Neural cell (in vitro differentiated cells): ENCODE measurements at regions not wholly inside any gene's neighbourhood (a gene's known extent, or its start where the extent isn't known, plus 50 kb on each side); places are given as distances from the start of the nearest gene placed in this dataset.

ENCODE experiments used
- H2AFZ ChIP-seq: fragments of 200-600, 300-800 bp; sonication (generic), shearing (Covaris generic); 2 replicates; pipeline ENCODE4 v1.6.0; 2014; ENCODE audit warnings: low read depth, mild to moderate bottlenecking, antibody characterized with exemption, low read length, moderate library complexity
- H3F3A ChIP-seq: fragments of 200-600 bp; shearing (Covaris generic); 2 replicates; pipeline ENCODE4 v1.6.1; 2016; ENCODE audit warnings: mild to moderate bottlenecking, moderate library complexity, mixed read lengths, antibody characterized with exemption, low read length; ENCODE audit not compliant: insufficient read depth, poor library complexity, severe bottlenecking
- H3K27ac ChIP-seq: fragments of 200-600, 300-800 bp; sonication (generic), shearing (Covaris generic); 2 replicates; pipeline ENCODE4 v1.5.1; 2014; ENCODE audit warnings: mild to moderate bottlenecking, low read length, moderate library complexity
- H3K27me3 ChIP-seq: fragments of 300-800, 200-600 bp; sonication (generic), shearing (Covaris generic); 2 replicates; pipeline ENCODE4 v1.6.0; 2014; ENCODE audit warnings: mild to moderate bottlenecking, low read depth, low read length, moderate library complexity; ENCODE audit not compliant: insufficient read depth
- H3K36me3 ChIP-seq: fragments of 300-800, 200-600 bp; sonication (generic), shearing (Covaris generic); 2 replicates; pipeline ENCODE4 v1.5.1; 2014; ENCODE audit warnings: mild to moderate bottlenecking, antibody characterized with exemption, low read length, moderate library complexity; ENCODE audit not compliant: insufficient read depth
- H3K4me2 ChIP-seq: fragments of 300-800, 200-600 bp; sonication (generic), shearing (Covaris generic); 2 replicates; pipeline ENCODE4 v1.6.0; 2014; ENCODE audit warnings: mild to moderate bottlenecking, low read length
- H3K4me3 ChIP-seq: fragments of 300-800, 200-600 bp; sonication (generic), shearing (Covaris generic); 2 replicates; pipeline ENCODE4 v1.5.1; 2014; ENCODE audit warnings: mild to moderate bottlenecking, low read length, moderate library complexity
- H3K79me2 ChIP-seq: fragments of 200-600 bp; shearing (Covaris generic); replicated peaks from 2 replicates; pipeline ENCODE4 v1.6.0; 2014; ENCODE audit warnings: mild to moderate bottlenecking, low read length, moderate library complexity; ENCODE audit not compliant: insufficient read depth
- H3K9ac ChIP-seq: fragments of 300-800, 200-600 bp; sonication (generic), shearing (Covaris generic); 2 replicates; pipeline ENCODE4 v1.6.1; 2016; ENCODE audit warnings: mild to moderate bottlenecking, low read length, mixed read lengths
- H3K9me2 ChIP-seq: fragments of 200-600 bp; shearing (Covaris generic); 2 replicates; pipeline ENCODE4 v1.6.1; 2016; ENCODE audit warnings: mild to moderate bottlenecking, low read length, mixed read lengths; ENCODE audit not compliant: insufficient read depth
- H3K9me3 ChIP-seq: fragments of 200-600, 300-800 bp; sonication (generic), shearing (Covaris generic); 2 replicates; pipeline ENCODE4 v1.6.1; 2016; ENCODE audit warnings: mild to moderate bottlenecking, mixed run types, low read length, moderate library complexity, mixed read lengths
- H4K20me1 ChIP-seq: fragments of 200-600 bp; shearing (Covaris generic); 2 replicates; pipeline ENCODE4 v1.6.1; 2016; ENCODE audit warnings: mild to moderate bottlenecking, mixed run types; ENCODE audit not compliant: insufficient read depth
- CTCF ChIP-seq: fragments of 450-650 bp; IDR thresholded peaks from 2 replicates; pipeline ENCODE4 v1.5.1; 2014; ENCODE audit warnings: antibody characterized with exemption, mild to moderate bottlenecking, moderate library complexity; ENCODE audit not compliant: poor library complexity, severe bottlenecking
- EP300 ChIP-seq: fragments of 450-650 bp; conservative IDR thresholded peaks from 2 replicates; pipeline ENCODE4 v1.6.1; 2014; ENCODE audit warnings: antibody characterized with exemption, mild to moderate bottlenecking, moderate library complexity; ENCODE audit not compliant: poor library complexity, severe bottlenecking
- EZH2 ChIP-seq: fragments of 200-600, 300-800 bp; shearing (Covaris generic), sonication (generic); IDR thresholded peaks from 2 replicates; pipeline ENCODE4 v1.6.1; 2014; ENCODE audit warnings: antibody characterized with exemption, low read length, borderline replicate concordance, mild to moderate bottlenecking; ENCODE audit not compliant: insufficient read depth, poor library complexity, severe bottlenecking
- MXI1 ChIP-seq: fragments of 450-650 bp; conservative IDR thresholded peaks from 2 replicates; pipeline ENCODE4 v1.6.1; 2014; ENCODE audit warnings: antibody characterized with exemption, mild to moderate bottlenecking; ENCODE audit not compliant: poor library complexity, severe bottlenecking
- POLR2AphosphoS5 ChIP-seq: IDR thresholded peaks from 2 replicates; pipeline ENCODE4 v1.6.1; 2012
- RAD21 ChIP-seq: fragments of 450-650 bp; conservative IDR thresholded peaks from 2 replicates; pipeline ENCODE4 v1.6.1; 2014; ENCODE audit warnings: antibody characterized with exemption, mild to moderate bottlenecking, moderate library complexity
- SMC3 ChIP-seq: fragments of 450-650 bp; conservative IDR thresholded peaks from 2 replicates; pipeline ENCODE4 v1.6.1; 2014; ENCODE audit warnings: antibody characterized with exemption, mild to moderate bottlenecking, moderate library complexity; ENCODE audit not compliant: poor library complexity
- TAF1 ChIP-seq: IDR thresholded peaks from 2 replicates; pipeline ENCODE4 v1.6.1; 2012; ENCODE audit warnings: low read depth
- TF ChIP-seq, protein P1 (sequence below): IDR thresholded peaks from 2 replicates; pipeline ENCODE4 v1.6.1; 2012; ENCODE audit warnings: borderline replicate concordance

- TF ChIP-seq EP300 (no peak), CTCF (no peak), EZH2 (no peak), MXI1 (no peak), TAF1 (no peak), POLR2AphosphoS5 (no peak), RAD21 (no peak), SMC3 (no peak)
- TF ChIP-seq, protein P1, sequence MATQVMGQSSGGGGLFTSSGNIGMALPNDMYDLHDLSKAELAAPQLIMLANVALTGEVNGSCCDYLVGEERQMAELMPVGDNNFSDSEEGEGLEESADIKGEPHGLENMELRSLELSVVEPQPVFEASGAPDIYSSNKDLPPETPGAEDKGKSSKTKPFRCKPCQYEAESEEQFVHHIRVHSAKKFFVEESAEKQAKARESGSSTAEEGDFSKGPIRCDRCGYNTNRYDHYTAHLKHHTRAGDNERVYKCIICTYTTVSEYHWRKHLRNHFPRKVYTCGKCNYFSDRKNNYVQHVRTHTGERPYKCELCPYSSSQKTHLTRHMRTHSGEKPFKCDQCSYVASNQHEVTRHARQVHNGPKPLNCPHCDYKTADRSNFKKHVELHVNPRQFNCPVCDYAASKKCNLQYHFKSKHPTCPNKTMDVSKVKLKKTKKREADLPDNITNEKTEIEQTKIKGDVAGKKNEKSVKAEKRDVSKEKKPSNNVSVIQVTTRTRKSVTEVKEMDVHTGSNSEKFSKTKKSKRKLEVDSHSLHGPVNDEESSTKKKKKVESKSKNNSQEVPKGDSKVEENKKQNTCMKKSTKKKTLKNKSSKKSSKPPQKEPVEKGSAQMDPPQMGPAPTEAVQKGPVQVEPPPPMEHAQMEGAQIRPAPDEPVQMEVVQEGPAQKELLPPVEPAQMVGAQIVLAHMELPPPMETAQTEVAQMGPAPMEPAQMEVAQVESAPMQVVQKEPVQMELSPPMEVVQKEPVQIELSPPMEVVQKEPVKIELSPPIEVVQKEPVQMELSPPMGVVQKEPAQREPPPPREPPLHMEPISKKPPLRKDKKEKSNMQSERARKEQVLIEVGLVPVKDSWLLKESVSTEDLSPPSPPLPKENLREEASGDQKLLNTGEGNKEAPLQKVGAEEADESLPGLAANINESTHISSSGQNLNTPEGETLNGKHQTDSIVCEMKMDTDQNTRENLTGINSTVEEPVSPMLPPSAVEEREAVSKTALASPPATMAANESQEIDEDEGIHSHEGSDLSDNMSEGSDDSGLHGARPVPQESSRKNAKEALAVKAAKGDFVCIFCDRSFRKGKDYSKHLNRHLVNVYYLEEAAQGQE, result no peak
- no peak overlapping the region for H2AFZ ChIP-seq
- no peaks in the 10 kb centered on the region for H3F3A ChIP-seq
- no peak overlapping the region for H3K4me2 ChIP-seq
- no peaks in the 10 kb centered on the region for H3K36me3 ChIP-seq
- no peaks in the 10 kb centered on the region for H4K20me1 ChIP-seq
- no peak overlapping the region for H3K27ac ChIP-seq
- H3K9me3 ChIP-seq, result peaks cover 4% of the 10 kb centered on the region
- H3K9me2 ChIP-seq, result no peaks in the 10 kb centered on the region
- H3K27me3 ChIP-seq, result peaks cover 10% of the 10 kb centered on the region
- H3K9ac ChIP-seq, result no peak overlapping the region
- no peak overlapping the region for H3K4me3 ChIP-seq
- H3K79me2 ChIP-seq, result no peaks in the 10 kb centered on the region
Observed at GRCh38 chr2:82282111-82282882, 1977.7 kb upstream of the LRRTM1 start.

GRCh38 chr2:82279367-82279766 lies 1974.8 kb upstream of the LRRTM1 start:
- peaks cover 8% of the 10 kb centered on the region for H3K27me3 ChIP-seq
- H3K4me2 ChIP-seq, result no peak overlapping the region
- no peaks in the 10 kb centered on the region for H4K20me1 ChIP-seq
- H3K36me3 ChIP-seq, result no peaks in the 10 kb centered on the region
- H3K79me2 ChIP-seq, result no peaks in the 10 kb centered on the region
- TF ChIP-seq, protein P1, result no peak
- TF ChIP-seq SMC3, result no peak
- no peak for TF ChIP-seq EZH2
- no peak for TF ChIP-seq RAD21
- TF ChIP-seq MXI1, result no peak
- no peak for TF ChIP-seq EP300
- no peaks in the 10 kb centered on the region for H3F3A ChIP-seq
- H3K4me3 ChIP-seq, result no peak overlapping the region
- H3K27ac ChIP-seq, result no peak overlapping the region
- peaks cover 9% of the 10 kb centered on the region for H3K9me3 ChIP-seq
- no peak overlapping the region for H3K9ac ChIP-seq
- H3K9me2 ChIP-seq, result no peaks in the 10 kb centered on the region
- H2AFZ ChIP-seq, result no peak overlapping the region
